Glutamatergic neuron (in vitro differentiated cells): ENCODE measurements at regions not wholly inside any gene's neighbourhood (a gene's known extent, or its start where the extent isn't known, plus 50 kb on each side); places are given as distances from the start of the nearest gene placed in this dataset.
A peak's percentile ranks its signal among the peaks of the same experiment; 100 is the strongest.

Source experiments
- DNase-seq: peaks from one replicate; pipeline ENCODE4 v3.0.0; 2022
- H3K27ac Mint-ChIP-seq: one replicate; pipeline ENCODE4 v1.8.0; 2020; ENCODE audit warnings: mild to moderate bottlenecking, mixed read lengths, inconsistent platforms; ENCODE audit not compliant: unreplicated experiment
- H3K27me3 Mint-ChIP-seq: one replicate; pipeline ENCODE4 v1.8.0; 2020; ENCODE audit warnings: mild to moderate bottlenecking, moderate library complexity, mixed read lengths, inconsistent platforms; ENCODE audit not compliant: unreplicated experiment
- H3K36me3 Mint-ChIP-seq: one replicate; pipeline ENCODE4 v1.8.0; 2020; ENCODE audit warnings: mild to moderate bottlenecking, mixed read lengths, inconsistent platforms; ENCODE audit not compliant: unreplicated experiment
- H3K4me1 Mint-ChIP-seq: one replicate; pipeline ENCODE4 v1.8.0; 2020; ENCODE audit warnings: mild to moderate bottlenecking, low read depth, mixed read lengths, inconsistent platforms; ENCODE audit not compliant: unreplicated experiment
- H3K4me3 Mint-ChIP-seq: one replicate; pipeline ENCODE4 v1.8.0; 2020; ENCODE audit warnings: mild to moderate bottlenecking, mixed read lengths, inconsistent platforms; ENCODE audit not compliant: unreplicated experiment
- H3K9me3 Mint-ChIP-seq: one replicate; pipeline ENCODE4 v1.8.0; 2020; ENCODE audit warnings: mild to moderate bottlenecking, moderate library complexity, mixed read lengths, inconsistent platforms; ENCODE audit not compliant: unreplicated experiment
- TF ChIP-seq, protein P1 (sequence below): fragments of 200-600 bp; sonication (generic); IDR thresholded peaks from one replicate; pipeline ENCODE4 v1.5.0; 2021; ENCODE audit not compliant: partially characterized antibody, unreplicated experiment

DNA sequence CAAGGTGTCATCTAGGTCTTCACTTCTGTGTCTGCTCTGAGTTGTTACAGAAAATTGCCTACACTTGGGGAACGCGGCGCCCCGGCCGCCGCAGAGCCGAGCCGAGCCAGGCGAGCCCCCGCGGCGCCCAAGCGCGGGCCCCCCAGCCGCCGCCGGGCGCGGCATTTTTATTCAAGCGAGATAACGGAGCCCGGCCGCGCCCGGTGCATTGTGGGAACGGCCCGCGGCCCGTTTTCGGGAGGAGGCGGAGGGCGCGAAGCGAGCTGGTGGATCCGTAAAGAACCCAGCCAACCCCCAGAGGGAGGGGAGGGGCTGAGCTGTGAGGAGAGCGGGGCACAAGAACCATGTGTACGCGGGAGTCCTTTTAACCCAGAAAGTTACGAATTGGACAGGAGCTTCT lies 191.8 kb downstream of the FTCDNL1 start:
- H3K27me3 Mint-ChIP-seq, result no peaks in the 10 kb centered on the region
- H3K4me3 Mint-ChIP-seq, result peak overlapping the region; percentile 57
- H3K36me3 Mint-ChIP-seq, result peaks cover 10% of the 10 kb centered on the region
- TF ChIP-seq, protein P1, sequence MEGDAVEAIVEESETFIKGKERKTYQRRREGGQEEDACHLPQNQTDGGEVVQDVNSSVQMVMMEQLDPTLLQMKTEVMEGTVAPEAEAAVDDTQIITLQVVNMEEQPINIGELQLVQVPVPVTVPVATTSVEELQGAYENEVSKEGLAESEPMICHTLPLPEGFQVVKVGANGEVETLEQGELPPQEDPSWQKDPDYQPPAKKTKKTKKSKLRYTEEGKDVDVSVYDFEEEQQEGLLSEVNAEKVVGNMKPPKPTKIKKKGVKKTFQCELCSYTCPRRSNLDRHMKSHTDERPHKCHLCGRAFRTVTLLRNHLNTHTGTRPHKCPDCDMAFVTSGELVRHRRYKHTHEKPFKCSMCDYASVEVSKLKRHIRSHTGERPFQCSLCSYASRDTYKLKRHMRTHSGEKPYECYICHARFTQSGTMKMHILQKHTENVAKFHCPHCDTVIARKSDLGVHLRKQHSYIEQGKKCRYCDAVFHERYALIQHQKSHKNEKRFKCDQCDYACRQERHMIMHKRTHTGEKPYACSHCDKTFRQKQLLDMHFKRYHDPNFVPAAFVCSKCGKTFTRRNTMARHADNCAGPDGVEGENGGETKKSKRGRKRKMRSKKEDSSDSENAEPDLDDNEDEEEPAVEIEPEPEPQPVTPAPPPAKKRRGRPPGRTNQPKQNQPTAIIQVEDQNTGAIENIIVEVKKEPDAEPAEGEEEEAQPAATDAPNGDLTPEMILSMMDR, result no peak
- peaks cover 2% of the 10 kb centered on the region for H3K9me3 Mint-ChIP-seq
- H3K4me1 Mint-ChIP-seq, result no peaks in the 10 kb centered on the region
- DNase-seq, result peak; percentile 73
- no peak overlapping the region for H3K27ac Mint-ChIP-seq

DNA sequence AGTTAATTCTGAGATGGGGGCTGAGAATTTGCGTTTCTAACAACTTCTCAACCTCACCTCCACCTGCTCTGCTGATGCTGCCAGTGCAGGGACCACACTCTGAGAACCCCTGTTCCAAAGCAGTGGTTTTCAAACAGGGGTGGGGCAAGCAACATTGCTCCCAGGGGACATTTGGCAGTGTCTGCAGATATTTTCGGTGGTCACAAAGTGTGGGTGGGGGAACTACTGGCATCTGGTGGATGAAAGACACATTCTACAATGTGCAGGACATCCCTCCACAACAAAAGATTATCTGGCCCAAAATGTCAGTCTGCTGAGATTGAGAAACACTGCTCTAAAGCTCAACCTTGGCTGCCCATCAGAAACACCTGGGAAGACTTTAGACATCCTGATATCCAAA lies 188.7 kb upstream of the SATB2 start:
- Mint-ChIP-seq H3K27ac (no peak overlapping the region), H3K4me3 (no peak overlapping the region), H3K9me3 (peaks cover 1% of the 10 kb centered on the region), H3K27me3 (no peaks in the 10 kb centered on the region), H3K36me3 (no peaks in the 10 kb centered on the region), H3K4me1 (no peaks in the 10 kb centered on the region)
- DNase-seq, result no peak
- TF ChIP-seq, protein P1, result no peak

DNA sequence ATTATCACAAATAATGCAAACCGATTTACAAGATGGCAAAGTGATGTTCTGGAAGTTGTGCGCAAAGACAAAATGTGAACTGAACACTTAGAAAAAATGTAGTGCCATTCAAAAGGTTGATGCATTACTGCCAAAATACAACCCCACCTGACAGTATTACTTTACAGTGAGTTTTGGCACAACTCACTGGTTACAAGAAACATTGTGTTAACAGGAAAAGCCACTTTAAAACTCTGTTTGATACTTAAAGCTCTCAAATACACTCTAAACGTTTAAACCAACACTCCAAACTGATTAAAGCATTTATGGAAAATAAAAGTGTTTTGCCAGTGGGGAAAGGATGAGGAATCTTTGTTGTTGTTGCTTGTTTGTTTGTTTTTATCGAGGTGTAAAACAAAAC lies 173.4 kb upstream of the SATB2 start:
- Mint-ChIP-seq H3K4me3 (no peak overlapping the region), H3K9me3 (no peaks in the 10 kb centered on the region), H3K4me1 (no peaks in the 10 kb centered on the region), H3K36me3 (no peaks in the 10 kb centered on the region), H3K27me3 (no peaks in the 10 kb centered on the region), H3K27ac (no peak overlapping the region)
- DNase-seq, result no peak
- TF ChIP-seq, protein P1, result no peak

DNA sequence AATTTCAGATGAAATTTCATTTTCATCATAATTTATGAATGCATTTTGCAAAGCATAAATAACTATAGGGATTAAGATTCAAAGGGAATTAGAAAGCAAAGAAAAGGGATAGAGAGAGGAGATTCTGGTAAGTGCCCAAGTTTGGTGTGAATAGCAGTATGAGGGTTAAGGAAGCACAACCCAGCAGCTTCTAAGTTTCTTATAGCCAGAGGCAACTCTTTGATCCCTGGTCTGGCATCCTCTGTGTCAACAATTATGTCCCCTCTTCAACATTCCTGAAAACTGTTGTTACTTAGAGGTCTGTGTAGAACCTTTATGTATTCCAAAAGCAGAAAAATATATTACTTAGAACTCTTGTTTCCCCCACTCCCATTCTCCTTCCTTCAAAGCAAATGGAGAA lies 171.6 kb upstream of the SATB2 start:
- DNase-seq, result no peak
- Mint-ChIP-seq H3K9me3 (no peaks in the 10 kb centered on the region), H3K4me1 (no peaks in the 10 kb centered on the region), H3K36me3 (no peaks in the 10 kb centered on the region), H3K27me3 (no peaks in the 10 kb centered on the region), H3K27ac (no peak overlapping the region), H3K4me3 (no peak overlapping the region)
- TF ChIP-seq, protein P1, result no peak

DNA sequence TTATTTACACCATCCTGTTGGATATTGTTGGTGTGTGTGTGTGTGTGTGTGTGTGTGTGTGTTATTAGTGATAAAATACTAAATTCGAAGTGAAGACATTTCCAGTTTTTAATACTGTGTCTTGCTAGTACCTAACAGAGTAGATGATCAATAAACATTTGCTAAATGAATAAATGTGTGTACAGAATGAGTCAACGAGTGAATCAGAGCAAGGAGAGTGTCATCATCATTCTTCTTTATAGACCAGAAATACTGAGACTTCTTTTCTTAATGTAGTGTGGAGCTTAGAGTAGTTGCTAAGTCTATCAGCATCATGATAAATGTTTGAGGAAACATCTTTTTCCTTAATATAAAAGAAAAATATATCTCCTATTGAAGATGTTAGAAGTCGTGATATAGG lies 169.7 kb upstream of the SATB2 start:
- no peaks in the 10 kb centered on the region for H3K9me3 Mint-ChIP-seq
- no peak overlapping the region for H3K4me3 Mint-ChIP-seq
- TF ChIP-seq, protein P1, result no peak
- DNase-seq, result no peak
- no peak overlapping the region for H3K27ac Mint-ChIP-seq
- H3K4me1 Mint-ChIP-seq, result no peaks in the 10 kb centered on the region
- H3K36me3 Mint-ChIP-seq, result no peaks in the 10 kb centered on the region
- H3K27me3 Mint-ChIP-seq, result no peaks in the 10 kb centered on the region
